ENCODE measurements at regions not wholly inside any gene's neighbourhood (a gene's known extent, or its start where the extent isn't known, plus 50 kb on each side); places are given as distances from the start of the nearest gene placed in this dataset.
"Not testable (repeated sequence)": the region's sequence is repeated elsewhere in the genome, so short reads cannot be mapped to it uniquely, and the experiment has no call there.

DNA sequence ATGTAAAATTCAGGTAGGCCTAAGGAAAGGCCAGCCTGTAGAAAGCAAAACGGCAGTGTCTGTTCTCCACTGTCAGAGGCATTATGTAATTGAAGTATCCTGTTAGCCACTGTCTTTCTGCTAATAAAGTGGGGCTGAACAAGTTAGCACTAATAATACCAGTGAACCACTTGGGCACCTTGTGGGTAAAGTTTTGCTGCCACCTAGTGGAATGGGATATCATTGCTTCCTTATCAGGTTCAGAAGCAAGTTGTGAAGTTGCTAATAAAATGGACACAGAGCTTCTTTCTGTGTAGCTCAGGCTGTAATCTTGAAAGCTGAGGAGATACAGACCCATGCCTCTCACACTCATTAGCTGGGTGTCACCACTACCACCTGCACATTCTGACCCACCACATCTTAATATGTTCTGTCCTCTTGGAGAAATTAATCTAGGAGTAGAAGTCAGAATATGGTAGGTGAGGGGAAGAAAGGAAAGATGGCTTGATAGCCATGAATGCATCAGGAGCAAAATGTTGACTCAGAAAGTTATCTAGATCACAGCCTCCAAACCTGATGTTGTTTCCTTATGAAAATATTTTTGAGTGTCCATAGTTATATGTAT is 175.1 kb downstream of the SEPTIN7 start:
- peak; percentile 41 for DNase-seq

DNA sequence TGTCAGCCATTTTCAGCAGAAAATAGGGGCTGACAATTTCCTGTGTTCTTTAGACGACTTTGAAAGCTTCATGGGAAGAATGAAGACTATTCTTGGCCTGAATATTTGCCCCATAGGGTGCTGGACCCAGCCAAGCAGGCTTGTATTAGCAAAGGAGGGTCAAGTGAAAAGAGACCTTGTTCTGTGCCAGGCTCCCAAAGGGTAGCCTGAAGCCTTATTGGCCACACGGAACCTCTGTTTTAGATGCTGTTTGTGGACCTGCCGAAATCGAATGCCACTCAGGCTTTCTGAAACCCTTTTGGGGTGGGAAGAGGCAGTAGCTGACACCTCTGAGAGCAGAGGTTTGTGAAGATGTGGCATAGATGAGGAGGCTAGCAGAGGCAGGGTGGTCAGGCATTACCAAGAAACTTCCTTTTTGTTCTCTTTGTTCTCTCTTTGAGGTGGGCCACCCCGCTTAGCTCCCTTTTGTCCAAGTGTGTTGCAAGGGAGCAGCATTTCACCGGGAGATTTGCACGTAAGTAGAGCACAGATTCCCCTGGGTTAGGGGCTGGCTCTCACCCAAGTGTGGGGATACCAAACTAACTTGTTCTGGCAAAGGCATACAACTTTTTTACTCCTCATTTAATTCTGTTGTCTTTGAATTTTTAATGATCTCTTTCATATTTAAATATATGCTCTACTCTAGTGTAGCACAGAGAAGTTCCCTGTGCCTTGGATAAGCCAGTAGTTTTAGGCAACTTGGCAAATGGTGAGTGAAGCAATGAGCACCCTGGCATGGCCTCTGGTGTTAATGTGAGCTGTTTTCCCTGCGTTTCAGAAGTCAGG is 174.0 kb upstream of the EEPD1 start:
- DNase-seq: not testable (repeated sequence)

DNA sequence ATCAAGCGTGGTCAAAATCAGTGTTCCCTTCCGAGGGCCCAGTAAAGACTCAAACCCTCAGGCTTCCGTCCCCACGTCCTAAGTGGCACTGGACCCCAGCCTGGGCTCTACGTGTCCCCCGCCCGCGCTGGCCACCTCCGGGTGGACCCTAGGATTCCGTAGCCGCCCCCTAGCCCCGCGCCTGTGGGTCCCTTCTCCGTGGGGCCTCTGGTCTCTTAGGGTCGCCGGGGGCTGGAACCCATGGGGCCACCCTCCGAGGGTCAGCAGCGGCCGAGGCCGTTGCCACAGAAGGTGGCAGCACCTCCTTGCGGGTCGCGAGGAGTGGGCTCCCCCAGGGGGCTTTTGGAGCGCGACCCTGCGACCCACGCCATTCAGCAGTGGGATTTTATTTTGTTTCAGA is 170.5 kb upstream of the EEPD1 start:
- DNase-seq: no peak

DNA sequence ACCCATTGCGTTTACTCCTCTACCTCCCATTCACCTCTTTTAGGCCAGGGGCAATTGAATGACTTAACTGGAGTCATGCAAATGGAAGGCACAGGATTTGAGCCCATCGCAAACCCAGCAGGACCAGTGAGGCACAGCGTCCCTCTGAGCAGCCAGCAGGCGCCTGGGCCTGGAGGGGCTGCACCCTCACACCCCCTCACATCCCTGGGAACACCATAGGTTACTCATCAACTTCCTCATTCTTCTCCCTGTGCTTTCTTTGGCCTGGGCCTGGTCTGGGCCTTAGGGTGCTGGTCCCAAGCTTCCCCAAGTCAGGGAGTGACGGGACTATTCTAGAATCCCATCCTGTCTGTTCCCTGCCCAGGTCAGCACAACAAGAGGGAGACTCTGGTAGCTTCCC is 169.4 kb upstream of the EEPD1 start:
- DNase-seq: no peak

DNA sequence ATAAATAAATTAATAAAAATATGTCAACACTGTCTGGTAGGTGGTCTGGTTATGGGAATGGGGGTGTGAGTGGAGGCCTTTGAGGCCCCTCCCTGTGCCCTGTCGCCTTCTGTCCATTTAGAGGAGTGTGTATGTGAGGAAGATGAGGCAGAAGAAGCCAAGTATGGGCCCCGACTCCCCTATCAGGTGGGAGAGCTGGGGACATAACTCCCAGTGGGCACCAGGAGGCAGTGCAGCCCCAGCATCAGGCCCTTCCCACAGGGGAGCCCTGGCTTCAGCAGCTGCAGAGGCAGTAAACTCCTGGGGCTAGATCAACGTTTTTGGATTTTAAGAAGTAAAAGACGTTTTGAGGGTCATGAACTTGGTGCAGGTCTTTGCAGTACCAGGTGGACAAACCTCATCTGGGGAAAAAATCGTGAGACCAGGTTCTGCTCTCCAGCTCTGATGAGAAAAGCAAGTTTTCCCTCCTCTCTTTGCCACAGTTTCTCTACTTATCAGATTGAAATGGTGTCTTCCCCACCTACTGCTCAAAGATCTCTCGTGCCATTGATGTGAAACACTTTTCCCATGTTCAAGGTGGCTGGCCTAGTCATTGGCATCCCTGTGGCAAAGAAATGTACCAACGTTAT is 167.8 kb upstream of the EEPD1 start:
- peak; percentile 80 for DNase-seq

DNA sequence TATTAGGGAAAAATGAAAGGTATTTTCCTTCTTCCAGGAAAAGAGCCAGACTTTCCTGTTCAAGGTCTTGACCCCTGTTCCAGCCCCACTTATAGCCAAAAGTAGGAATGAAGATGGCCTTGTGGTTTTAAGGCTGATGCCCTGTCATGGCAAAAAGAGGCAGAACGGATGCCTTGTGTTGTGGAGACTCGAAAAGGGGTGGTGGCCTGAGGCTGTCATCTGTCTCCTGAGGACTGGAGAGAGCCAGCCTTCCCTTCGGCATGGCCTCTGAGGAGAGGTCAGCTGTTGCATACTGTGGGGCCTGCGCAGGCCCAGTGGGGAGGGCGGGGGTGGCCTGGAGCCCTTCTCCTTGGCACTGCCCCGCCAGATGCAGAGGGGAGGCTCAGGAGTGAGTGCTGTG is 166.0 kb upstream of the EEPD1 start:
- no peak for DNase-seq

DNA sequence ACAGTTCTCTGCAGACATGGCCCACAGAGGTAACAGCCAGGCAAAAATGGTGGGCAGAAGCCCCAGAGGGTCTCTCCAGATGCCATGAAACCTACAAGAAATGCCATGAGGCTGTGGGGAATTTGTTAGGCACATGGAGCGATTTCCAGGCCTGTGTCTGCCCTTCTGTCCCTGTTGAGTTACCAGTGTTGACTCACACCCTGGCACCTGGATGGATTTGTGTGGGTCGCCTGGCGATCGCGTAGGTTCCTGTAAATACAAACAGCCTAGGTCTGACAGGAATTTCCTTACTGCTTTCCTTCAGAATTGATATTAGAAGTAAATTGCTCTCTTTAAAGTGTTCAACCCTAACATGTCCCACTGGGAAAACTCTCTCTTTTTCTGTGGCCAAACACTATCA is 164.9 kb upstream of the EEPD1 start:
- no peak for DNase-seq

DNA sequence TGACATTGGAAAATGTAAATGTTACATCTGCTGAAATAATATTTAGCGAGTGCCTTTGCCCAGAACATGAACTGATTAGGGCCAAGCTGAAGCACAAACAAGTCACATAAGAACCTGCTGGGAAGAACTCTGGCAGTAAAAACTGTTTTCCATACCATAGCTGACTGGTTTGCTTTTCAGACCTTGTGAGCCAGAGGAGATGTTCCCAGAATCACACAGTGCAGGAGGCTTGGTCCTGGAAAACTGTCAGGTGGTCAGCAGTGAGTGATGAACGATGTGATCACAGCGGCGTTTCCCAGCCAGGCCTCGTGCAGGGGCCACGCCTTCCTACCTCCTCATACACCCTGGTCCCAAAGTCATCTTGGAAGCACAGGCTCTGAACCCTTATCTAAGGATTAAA is 164.2 kb upstream of the EEPD1 start:
- DNase-seq: no peak

DNA sequence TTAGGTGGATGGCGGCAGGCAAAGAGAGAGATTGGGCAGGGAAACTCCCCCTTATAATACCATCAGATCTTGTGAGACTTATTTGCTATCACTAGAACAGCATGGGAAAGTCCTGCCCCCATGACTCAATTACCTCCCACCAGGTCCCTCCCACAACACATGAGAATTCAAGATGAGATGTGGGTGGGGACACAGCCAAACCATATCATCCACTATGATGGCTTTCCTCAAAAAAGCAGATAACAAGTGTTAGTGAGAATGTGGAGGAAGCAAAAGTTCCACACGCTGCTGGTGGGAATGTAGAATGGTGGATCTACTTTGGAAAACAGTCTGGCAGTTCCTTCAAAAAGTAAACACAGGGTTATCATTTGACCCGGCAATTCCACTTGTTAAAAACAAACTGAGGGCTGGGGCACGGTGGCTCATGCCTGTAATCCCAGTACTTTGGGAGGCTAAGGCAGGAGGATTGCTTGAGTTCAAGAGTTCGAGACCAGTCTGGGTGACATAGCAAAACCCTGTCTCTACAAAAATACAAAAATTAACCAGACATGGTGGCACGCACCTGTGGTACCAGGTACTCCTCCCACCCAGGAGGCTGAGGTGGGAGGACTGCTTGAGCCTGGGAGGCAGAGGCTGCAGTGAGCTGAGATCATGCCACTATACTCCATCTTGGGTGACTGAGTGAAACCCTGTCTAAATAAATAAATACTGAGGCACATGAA is 161.4 kb upstream of the EEPD1 start:
- DNase-seq: peak; percentile 29

DNA sequence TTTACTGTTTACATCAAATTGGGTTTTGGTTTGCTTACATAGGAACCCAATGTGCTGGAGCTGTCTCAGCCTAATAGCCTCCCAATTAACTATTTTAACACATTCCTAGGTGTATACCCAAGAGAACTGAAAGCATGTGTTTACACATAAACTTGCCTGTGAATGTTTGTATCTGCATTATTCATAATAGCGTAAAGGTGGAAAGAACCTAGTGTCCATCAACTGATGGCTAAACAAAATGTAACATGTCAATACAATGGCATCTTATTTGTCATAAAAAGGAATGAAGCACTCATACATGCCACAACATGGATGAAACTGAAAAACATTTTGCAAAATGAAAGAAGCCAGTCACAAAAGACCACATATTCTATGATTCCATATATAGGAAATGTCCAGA is 160.6 kb upstream of the EEPD1 start:
- DNase-seq: no peak

DNA sequence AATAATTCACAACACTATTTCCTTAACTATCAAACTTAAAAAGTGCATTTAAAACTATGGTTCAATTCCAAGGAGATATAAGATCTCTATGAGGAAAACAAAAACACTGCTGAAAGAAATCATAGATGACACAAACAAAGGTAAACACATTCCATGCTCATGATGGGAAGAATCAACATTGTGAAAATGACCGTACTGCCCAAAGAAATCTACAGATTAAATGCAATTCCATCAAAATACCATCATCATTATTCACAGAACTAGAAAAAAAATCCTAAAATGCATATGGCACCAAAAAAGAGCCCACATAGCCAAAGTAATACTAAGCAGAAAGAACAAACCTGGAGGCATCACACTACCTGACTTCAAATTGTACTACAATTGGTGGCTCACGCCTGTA is 159.9 kb upstream of the EEPD1 start:
- no peak for DNase-seq

DNA sequence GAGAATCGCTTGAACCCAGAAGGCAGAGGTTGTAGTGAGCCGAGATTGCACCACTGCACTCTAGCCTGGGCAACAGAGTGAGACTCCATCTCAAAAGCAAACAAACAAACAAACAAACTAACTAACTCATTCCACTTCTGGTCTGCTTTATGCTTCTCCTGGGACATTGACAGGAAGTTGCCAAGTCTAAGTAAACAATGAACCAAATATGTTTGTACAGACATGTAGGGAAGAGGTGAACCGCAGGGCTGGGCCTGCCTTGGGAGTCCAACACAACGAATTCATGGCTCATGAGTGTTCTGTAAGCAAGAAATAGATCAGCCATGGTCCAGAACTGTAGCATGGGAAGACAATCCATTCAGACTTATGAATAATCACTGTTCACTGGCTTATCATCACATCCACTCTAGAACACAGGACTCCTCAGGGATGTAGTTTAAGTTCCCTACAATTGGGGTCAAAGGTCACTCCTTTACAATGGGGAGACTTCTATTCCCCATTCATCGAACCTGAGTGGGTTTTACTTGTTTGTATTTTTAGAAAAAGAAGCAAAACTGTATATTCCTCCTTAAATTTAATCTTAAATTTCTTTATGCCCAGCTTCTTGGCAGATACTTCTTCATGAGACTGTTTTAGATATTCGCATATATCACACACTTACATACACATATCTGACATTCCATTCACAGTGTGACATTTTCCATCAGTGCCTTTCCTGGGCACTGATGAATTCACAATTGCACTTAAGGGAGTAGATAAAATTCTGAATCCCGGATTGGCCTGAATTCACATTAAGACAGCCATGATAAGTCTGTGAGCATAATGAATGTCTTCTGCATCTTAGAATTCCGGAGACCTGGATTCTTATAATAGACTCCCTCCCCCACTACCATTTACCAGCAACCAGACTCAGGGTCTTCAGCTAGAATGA is 159.1 kb upstream of the EEPD1 start:
- DNase-seq: no peak

DNA sequence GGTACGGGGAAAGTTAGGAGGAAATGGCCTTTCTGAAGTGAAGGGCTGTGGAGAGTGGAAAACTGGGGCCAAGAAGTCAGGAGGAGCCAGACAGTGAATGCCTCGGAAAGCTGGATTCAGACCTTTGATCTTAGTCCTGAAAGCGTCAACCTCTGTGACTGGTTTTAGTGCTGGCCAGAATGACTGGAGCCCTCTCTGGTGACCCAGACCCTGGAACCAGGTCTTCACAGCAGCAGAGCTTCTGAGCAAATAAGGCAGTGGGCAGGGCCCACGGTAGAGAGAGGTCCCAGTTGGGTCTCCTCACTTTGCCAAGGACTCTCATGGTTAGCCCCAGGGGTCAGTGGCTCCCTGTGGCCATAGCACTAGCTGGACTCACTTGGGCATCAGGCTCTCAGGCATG is 157.7 kb upstream of the EEPD1 start:
- DNase-seq: no peak

DNA sequence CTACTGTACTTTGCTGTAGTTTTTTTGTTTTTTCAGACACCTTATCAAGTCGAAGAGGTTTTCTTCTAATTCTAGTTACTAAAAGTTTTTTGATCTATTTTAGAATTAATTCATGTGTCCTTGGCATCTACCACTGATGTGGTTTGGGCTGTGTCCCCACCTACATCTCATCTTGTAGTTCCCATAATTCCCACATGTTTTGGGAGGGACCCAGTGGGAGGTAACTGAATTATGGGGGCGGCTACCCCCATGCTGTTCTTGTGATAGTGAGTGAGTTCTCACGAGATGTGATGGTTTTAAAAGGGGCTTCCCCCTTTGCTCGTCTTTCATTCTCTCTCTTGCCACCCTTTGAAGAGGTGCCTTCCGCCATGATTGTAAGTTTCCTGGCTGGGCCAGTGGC is 154.6 kb upstream of the EEPD1 start:
- DNase-seq: no peak

DNA sequence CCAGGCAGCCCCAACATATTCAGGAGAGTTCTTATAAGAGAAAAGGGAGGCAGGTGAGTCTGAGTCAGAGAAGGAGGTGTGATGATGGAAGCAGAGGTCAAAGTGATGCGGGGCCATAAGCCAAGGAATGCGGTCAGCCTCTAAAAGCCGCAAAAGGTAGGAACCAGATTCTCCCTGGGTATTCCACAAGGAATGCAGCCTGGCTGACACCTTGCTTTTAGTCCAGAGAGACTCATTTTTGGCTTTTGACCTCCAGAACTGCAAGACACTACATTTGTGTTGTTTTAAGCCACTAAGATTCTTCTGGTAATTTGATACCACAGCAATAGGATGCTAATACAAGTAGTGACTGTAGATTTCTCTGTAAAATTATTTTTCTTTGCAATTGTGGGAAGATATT is 151.5 kb upstream of the EEPD1 start:
- no peak for DNase-seq

DNA sequence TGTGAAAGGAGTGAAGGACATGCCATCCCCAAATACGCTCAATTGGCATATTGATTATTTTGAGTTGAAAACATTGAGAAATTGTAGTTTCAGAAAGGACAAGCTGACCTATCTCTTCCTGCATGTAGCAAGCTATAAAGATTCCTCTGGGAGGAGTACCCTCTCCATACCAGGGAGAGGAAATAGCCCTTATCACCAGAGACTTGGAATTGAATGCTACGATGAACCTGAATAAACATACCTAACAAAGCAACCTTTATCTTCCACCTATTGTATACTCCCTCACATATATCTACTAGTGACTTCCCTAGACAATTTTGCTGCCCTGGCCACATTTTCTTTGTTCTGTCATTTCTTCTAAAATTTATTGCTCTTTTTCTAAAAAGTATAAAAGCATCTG is 150.2 kb upstream of the EEPD1 start:
- no peak for DNase-seq

DNA sequence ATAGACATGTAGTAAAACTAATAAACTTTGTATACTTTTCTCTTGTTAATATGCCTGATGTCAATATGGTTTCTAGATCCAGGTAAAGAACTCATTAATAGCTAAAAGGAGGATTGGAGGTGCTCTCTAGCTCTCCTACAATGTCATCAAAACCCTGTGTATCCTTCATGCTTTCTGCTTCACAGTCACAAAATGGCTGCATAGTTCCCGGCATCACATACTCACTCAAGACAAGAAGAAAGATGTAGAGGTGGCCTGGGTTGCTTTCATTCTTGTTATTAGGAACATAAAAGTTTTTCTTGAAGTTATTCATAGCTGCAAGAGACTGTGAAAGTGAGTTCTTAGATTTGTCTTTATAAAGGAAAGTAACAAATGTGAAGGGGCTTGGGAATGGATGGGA is 149.7 kb upstream of the EEPD1 start:
- no peak for DNase-seq

DNA sequence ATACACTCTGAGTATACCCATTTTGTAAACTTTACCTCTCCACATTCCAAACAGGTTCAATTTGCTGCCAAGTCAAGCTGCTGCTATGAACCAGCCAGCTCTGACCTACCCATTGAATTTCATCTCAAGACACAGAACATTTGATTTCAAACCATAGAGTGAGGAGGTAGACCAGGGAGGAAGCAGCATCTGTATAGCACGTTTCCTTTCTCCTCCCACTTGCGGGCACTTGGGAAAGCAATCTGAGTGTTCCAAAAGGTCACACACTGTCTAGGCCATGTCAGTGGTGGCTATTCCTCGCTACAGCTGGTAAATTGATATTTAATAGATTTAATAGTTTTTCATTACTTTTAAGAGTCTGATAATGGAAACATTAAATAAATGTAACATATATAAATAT is 147.8 kb upstream of the EEPD1 start:
- no peak for DNase-seq

DNA sequence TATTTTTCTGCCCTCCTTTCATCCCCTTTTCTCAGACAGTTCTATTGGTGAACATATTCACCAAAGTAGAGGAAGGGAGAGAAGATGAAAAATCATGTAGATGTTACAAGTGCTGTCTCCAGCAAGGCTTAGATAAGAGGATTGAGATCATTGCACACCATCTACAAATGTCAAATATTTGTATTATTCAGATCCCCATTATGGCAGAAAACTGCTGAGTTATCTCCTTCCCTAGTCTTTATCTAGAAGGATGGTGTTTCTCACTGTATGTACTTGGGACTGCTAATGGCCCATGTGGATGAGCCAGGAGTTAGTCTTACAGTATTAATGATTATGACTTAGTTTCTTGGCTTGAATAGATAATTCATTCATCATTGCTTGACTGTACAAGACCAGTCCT is 147.2 kb upstream of the EEPD1 start:
- DNase-seq: no peak

DNA sequence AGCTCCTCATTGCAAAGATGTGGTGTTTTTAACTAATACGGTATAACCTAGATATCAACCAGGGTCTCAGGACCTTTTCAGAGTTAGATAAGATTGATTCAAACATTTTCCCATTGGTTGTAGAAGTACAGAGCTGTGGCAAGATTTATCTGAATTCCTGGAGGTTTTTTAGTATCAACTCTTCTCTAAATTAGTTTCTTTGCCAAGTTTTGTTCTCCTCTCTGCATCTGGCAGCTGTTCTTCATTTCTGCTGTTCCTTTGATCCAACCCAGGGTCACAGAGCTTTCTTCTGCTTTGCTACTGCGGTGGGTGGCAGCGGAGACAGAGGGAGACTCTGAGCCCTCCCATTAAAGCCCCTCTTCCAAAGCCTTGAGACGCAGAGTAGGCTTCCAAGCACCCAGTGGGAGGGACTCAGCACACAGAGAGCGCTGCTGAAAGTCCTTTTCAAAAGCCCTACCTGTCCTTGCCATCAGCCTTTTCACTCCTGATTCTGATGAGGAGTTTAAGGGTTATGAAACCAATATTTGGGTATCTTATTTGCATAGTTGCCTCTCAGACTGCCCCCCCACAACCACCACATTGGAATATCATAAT is 146.3 kb upstream of the EEPD1 start:
- no peak for DNase-seq

DNA sequence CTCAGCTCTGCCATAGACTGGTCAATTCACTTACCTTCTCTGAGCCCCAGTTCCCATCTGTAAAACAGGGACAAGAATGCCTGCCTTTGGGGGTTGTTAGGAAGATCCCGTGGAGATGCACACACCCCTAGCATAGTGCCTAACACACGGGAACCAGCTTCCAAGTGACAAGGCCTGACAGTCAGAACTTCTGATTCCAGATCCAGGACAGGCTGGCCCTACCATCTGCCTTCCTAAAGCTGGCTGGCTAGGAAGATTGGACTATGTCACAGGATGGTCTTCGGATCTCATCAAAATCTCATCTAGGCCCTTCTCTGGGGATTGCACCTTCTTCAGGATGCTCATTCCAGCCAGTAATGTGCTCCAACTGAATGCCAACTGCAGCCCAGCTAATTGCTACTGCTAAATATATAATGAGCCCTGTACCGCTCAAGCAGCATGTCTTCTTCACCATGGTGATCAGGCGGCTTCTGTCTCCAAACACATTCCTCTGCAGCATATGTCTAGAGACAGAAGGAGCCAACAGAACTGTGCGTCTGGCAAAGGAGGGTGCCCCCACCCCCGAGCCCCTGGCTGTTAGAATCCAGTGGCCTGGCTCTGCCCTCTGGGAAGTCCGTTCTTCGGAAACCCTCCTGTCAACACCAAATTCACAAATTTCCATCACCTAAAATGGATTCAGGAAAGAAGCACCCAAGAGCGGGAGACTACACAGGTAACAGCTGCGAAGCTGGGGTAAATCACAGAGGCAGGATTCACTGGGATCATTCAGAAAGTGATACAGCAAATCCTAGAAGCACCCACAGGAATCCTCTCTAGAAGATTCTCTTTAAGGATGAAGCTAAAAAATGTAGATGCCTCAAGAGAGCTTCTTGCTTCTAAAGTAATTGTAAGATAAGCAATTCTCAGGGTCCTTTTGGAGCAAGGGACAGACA is 142.1 kb upstream of the EEPD1 start:
- DNase-seq: no peak
